Ascending aorta (tissue), 2 donors: ENCODE measurements at regions not wholly inside any gene's neighbourhood (a gene's known extent, or its start where the extent isn't known, plus 50 kb on each side); places are given as distances from the start of the nearest gene placed in this dataset.
"Not testable (repeated sequence)": the region's sequence is repeated elsewhere in the genome, so short reads cannot be mapped to it uniquely, and the experiment has no call there.

Experiments
- DNase-seq, 2 donors: peaks; one replicate each; pipeline ENCODE4 v3.0.0-alpha.2; 2019; ENCODE audit warnings: low spot score in 2 of 2
- H3K27ac ChIP-seq, 2 donors: fragments of 200-600 bp; sonication (generic); one replicate each; pipeline ENCODE4 v1.5.1; 2016 to 2017; ENCODE audit warnings: mild to moderate bottlenecking in 1 of 2
- H3K27me3 ChIP-seq: fragments of 200-600 bp; sonication (generic); one replicate; pipeline ENCODE4 v1.5.1; 2017
- H3K36me3 ChIP-seq, 2 donors: fragments of 200-600 bp; sonication (generic); one replicate each; pipeline ENCODE4 v1.5.1; 2016
- H3K4me1 ChIP-seq, 2 donors: fragments of 200-600 bp; sonication (generic); one replicate each; pipeline ENCODE4 v1.5.1; 2016 to 2017; ENCODE audit warnings: mild to moderate bottlenecking in 1 of 2
- H3K4me3 ChIP-seq, 2 donors: fragments of 200-600 bp; sonication (generic); one replicate each; pipeline ENCODE4 v1.5.1; 2016 to 2017; ENCODE audit warnings: mild to moderate bottlenecking in 1 of 2
- H3K9me3 ChIP-seq, 2 donors: fragments of 200-600 bp; sonication (generic); one replicate each; pipeline ENCODE4 v1.5.1; 2016
- intact Hi-C: fragments of 100-400 bp; cut with DNase I; formaldehyde crosslinking; loops from one replicate; pipeline ENCODE4 v1.15.1; 2023
- TF ChIP-seq, protein P1 (sequence below), 3 experiments: fragments of 200-600 bp in 2 of 3; fragments of 450-650 bp in 1 of 3; sonication (generic) in 2 of 3; IDR thresholded peaks; one replicate each; pipeline ENCODE4 v1.5.1; 2016 to 2019; ENCODE audit warnings: antibody characterized with exemption in 3 of 3, mild to moderate bottlenecking in 1 of 3, moderate library complexity in 1 of 3

DNA sequence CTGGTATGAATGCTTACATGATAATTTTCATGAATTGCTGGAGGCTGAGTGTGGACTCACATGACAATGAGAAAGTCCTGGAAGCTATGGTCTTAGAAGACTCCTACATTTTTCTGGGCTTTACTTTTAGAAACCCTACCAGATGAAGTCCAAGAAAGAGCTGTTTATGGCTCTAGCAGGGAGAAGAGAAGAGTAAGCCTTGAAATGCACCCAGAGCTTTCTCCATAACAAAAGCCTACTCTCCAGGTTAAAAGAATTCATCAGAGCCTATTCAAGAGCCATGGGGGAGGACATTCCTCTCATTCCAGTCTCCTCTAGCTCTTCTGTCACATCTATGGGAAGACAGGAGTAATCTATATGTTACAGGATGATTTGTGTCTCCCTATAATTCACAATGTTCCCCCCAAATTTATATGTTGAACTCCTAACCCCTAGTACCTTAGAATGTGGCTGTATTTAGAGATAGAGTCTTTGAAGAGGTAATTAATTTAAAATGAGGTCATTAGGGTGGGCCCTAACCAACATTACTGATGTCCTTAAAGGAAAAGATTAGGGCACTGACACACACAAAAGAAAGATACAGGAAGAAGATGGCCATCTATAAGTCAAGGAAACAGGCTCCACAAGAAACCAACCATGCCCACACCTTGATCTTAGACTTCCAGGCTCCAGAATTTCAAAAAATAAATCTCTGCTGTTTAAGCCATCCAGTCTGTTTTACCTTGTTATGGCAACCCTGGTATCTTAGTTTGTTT lies 193.8 kb upstream of the PTER start:
- H3K36me3 ChIP-seq: no peaks in the 10 kb centered on the region
- no peak overlapping the region for H3K4me3 ChIP-seq
- intact Hi-C loops: no loop called here
- no peaks in the 10 kb centered on the region for H3K4me1 ChIP-seq
- H3K9me3 ChIP-seq: no peaks in the 10 kb centered on the region
- DNase-seq: no peak
- no peak overlapping the region for H3K27ac ChIP-seq
- no peaks in the 10 kb centered on the region for H3K27me3 ChIP-seq
- TF ChIP-seq, protein P1, sequence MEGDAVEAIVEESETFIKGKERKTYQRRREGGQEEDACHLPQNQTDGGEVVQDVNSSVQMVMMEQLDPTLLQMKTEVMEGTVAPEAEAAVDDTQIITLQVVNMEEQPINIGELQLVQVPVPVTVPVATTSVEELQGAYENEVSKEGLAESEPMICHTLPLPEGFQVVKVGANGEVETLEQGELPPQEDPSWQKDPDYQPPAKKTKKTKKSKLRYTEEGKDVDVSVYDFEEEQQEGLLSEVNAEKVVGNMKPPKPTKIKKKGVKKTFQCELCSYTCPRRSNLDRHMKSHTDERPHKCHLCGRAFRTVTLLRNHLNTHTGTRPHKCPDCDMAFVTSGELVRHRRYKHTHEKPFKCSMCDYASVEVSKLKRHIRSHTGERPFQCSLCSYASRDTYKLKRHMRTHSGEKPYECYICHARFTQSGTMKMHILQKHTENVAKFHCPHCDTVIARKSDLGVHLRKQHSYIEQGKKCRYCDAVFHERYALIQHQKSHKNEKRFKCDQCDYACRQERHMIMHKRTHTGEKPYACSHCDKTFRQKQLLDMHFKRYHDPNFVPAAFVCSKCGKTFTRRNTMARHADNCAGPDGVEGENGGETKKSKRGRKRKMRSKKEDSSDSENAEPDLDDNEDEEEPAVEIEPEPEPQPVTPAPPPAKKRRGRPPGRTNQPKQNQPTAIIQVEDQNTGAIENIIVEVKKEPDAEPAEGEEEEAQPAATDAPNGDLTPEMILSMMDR (IDR thresholded peaks at IDR 0.05): no peak

- DNase-seq, intact Hi-C loops, H3K4me3 ChIP-seq, H3K9me3 ChIP-seq, H3K36me3 ChIP-seq, H3K27me3 ChIP-seq, H3K27ac ChIP-seq, H3K4me1 ChIP-seq: not testable (repeated sequence)
These were observed 186.7 kb upstream of the PTER start for GRCh38 chr10:16250136-16250535.

DNA sequence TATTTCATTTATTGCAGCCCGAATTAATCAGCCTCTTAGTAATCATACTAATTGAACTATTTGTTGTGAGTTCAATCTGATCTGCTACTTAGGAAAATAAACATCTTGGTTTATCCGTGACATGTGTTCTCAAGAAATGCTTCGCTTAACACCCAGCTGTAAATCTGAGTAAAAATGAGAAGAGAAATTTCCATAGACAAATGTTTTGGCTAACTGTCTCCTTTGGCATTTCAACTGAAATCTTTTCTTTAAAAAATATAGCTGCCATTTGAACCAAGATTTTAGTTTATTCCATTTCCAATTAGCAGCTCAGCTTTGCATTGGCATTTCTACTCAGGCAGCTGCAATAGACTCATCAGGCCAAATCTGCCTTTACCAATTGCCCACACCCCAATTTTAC lies 180.5 kb upstream of the PTER start:
- no peaks in the 10 kb centered on the region for H3K36me3 ChIP-seq
- H3K4me3 ChIP-seq: no peak overlapping the region
- H3K9me3 ChIP-seq: peaks cover 0 to 7% of the 10 kb centered on the region in 2 donors
- no peak overlapping the region for H3K27ac ChIP-seq
- no peaks in the 10 kb centered on the region for H3K4me1 ChIP-seq
- intact Hi-C loops: no loop called here
- DNase-seq: no peak
- H3K27me3 ChIP-seq: no peaks in the 10 kb centered on the region
- TF ChIP-seq, protein P1 (IDR thresholded peaks at IDR 0.05): no peak

GRCh38 chr10:16258291-16259040 lies 178.3 kb upstream of the PTER start:
- TF ChIP-seq, protein P1 (IDR thresholded peaks at IDR 0.05): no peak
- Histone ChIP-seq H3K4me1 (no peaks in the 10 kb centered on the region), H3K27ac (no peak overlapping the region), H3K4me3 (no peak overlapping the region), H3K27me3 (no peaks in the 10 kb centered on the region), H3K36me3 (no peaks in the 10 kb centered on the region), H3K9me3 (peaks cover 0 to 1% of the 10 kb centered on the region in 2 donors)
- intact Hi-C loops: no loop called here
- DNase-seq: no peak

- Histone ChIP-seq H3K36me3 (no peaks in the 10 kb centered on the region), H3K9me3 (no peaks in the 10 kb centered on the region), H3K27me3 (no peaks in the 10 kb centered on the region), H3K4me3 (no peak overlapping the region), H3K27ac (no peak overlapping the region), H3K4me1 (no peaks in the 10 kb centered on the region)
- intact Hi-C loops: no loop called here
- TF ChIP-seq, protein P1 (IDR thresholded peaks at IDR 0.05): no peak
- no peak for DNase-seq
These were observed 177.1 kb upstream of the PTER start for GRCh38 chr10:16259726-16260125.

- H3K4me3 ChIP-seq: no peak overlapping the region
- no peak for DNase-seq
- H3K9me3 ChIP-seq: no peaks in the 10 kb centered on the region
- TF ChIP-seq, protein P1 (IDR thresholded peaks at IDR 0.05): no peak
- no peaks in the 10 kb centered on the region for H3K36me3 ChIP-seq
- intact Hi-C loops: no loop called here
- H3K27ac ChIP-seq: no peak overlapping the region
- no peaks in the 10 kb centered on the region for H3K27me3 ChIP-seq
- H3K4me1 ChIP-seq: no peaks in the 10 kb centered on the region
These were observed 176.4 kb upstream of the PTER start for GRCh38 chr10:16260388-16260787.
